ENCODE measurements at regions not wholly inside any gene's neighbourhood (a gene's known extent, or its start where the extent isn't known, plus 50 kb on each side); places are given as distances from the start of the nearest gene placed in this dataset.

DNA sequence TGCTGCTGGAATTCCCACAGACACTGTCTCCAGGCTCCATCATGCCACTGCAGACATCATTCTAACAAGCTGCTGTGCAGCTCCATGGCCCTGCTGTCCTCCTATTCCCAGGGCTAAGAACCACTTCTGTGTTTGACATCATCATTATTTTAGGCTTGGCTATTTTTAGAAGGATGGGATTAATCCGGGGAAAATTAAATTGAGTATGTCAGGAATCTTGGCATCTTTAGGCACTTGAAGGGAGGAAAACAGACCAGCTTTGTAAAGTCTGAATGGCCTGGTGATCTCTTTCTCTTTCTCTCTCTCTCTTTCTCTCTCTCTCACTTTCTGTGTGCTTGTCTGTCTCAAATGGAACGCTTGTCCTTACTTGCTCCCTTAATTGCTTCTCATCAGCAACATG lies 568.3 kb upstream of the FLRT2 start:
- TF ChIP-seq POLR2AphosphoS5 (IDR thresholded peaks at IDR 0.05; ENCODE audit: borderline replicate concordance, low read depth, low read length) (no peak), EZH2 (IDR thresholded peaks at IDR 0.05) (no peak), FOXP2 (optimal IDR thresholded peaks at IDR 0.05; ENCODE audit: control extremely low read depth, extremely low read length, insufficient read depth) (no peak)
